GM12878 (cell line): ENCODE measurements at regions not wholly inside any gene's neighbourhood (a gene's known extent, or its start where the extent isn't known, plus 50 kb on each side); places are given as distances from the start of the nearest gene placed in this dataset.
A peak's percentile ranks its signal among the peaks of the same experiment; 100 is the strongest.

ENCODE experiments used
- ATAC-seq: fragments of 200-7000 bp; cut with Tn5 transposase; 3 replicates; pipeline ENCODE4 v1.9.1; 2020; ENCODE audit warnings: mild to moderate bottlenecking, moderate library complexity
- BruUV-seq: library from RNA; stranded (reverse); fragments of 400-500 nt; replicated peaks from 2 replicates; lab custom pipeline; 2021; lab: Mats Ljungman, UMichigan
- CTCF ChIA-PET: fragments of 300-600 bp; sonication (Branson Sonifier 250); formaldehyde crosslinking; extraction: SDS; loops from one replicate; lab custom pipeline; 2021; ENCODE audit warnings: inconsistent platforms; lab: Yijun Ruan, JAX
- POLR2A ChIA-PET: fragments of 350-600 bp; formaldehyde crosslinking; extraction: SDS; loops from one replicate; lab custom pipeline; 2021; ENCODE audit warnings: inconsistent platforms; lab: Charles Lee
- RAD21 ChIA-PET: fragments of 300-600 bp; sonication (Branson Sonifier 250); formaldehyde crosslinking; loops from one replicate; lab custom pipeline; 2023; ENCODE audit warnings: antibody characterized with exemption; ENCODE audit not compliant: unreplicated experiment; lab: Charles Lee
- SMC1A ChIA-PET: fragments of 300-600 bp; sonication (Branson Sonifier 250); formaldehyde crosslinking; loops from one replicate; lab custom pipeline; 2023; ENCODE audit not compliant: unreplicated experiment, uncharacterized antibody; lab: Charles Lee
- DNase-seq: peaks from one replicate; pipeline ENCODE4 v3.0.0-alpha.2; 2011; ENCODE audit warnings: low read depth, low spot score
- FAIRE-seq: peaks from 3 replicates; lab custom pipeline; 2011; peaks lifted over from hg19 to GRCh38; lab: Jason Lieb, UNC
- H2AFZ ChIP-seq: 2 replicates; pipeline ENCODE4 v1.6.0; 2011; ENCODE audit warnings: low read depth, low read length, control low read depth; ENCODE audit not compliant: control insufficient read depth
- H3K27ac ChIP-seq: 2 replicates; pipeline ENCODE4 v1.5.1; 2011; ENCODE audit warnings: control low read depth; ENCODE audit not compliant: control insufficient read depth, insufficient read depth
- H3K27me3 ChIP-seq, 2 experiments: replicated peaks in 1 of 2; 2 replicates each; pipeline versions ENCODE4 v1.6.0 to v1.6.1; 2011; ENCODE audit warnings: low read length in 1 of 2; ENCODE audit not compliant: control insufficient read depth in 2 of 2, insufficient read depth in 2 of 2
- H3K36me3 ChIP-seq, 2 experiments: 2 replicates each; pipeline ENCODE4 v1.5.1; 2011; ENCODE audit warnings: low read length in 1 of 2; ENCODE audit not compliant: control insufficient read depth in 2 of 2, insufficient read depth in 2 of 2
- H3K4me1 ChIP-seq: 2 replicates; pipeline ENCODE4 v1.6.1; 2011; ENCODE audit warnings: mild to moderate bottlenecking, low read length, moderate library complexity, mixed read lengths; ENCODE audit not compliant: control insufficient read depth, insufficient read depth
- H3K4me2 ChIP-seq: 2 replicates; pipeline ENCODE4 v1.6.0; 2011; ENCODE audit warnings: control low read depth; ENCODE audit not compliant: control insufficient read depth, insufficient read depth
- H3K4me3 ChIP-seq: fragments of 200-600 bp; sonication (generic); 2 replicates; pipeline ENCODE4 v1.5.1; 2016
- H3K79me2 ChIP-seq: 2 replicates; pipeline ENCODE4 v1.6.0; 2011; ENCODE audit warnings: low read length; ENCODE audit not compliant: control insufficient read depth, insufficient read depth
- H3K9ac ChIP-seq: 2 replicates; pipeline ENCODE4 v1.8.0; 2011; ENCODE audit warnings: low read length, control low read depth, mixed read lengths; ENCODE audit not compliant: control insufficient read depth, insufficient read depth
- H3K9me3 ChIP-seq: replicated peaks from 3 replicates; pipeline ENCODE4 v1.5.1; 2011; ENCODE audit warnings: mild to moderate bottlenecking, low read length; ENCODE audit not compliant: control insufficient read depth, insufficient read depth
- H4K20me1 ChIP-seq: 2 replicates; pipeline ENCODE4 v1.6.0; 2011; ENCODE audit not compliant: control insufficient read depth, insufficient read depth
- EGR1 ChIP-seq, 2 experiments: IDR thresholded peaks; 1 replicate in 1 of 2; 2 replicates in 1 of 2; pipeline ENCODE4 v1.6.1; 2011 to 2012; ENCODE audit warnings: low read depth in 2 of 2, low read length in 2 of 2, borderline replicate concordance in 1 of 2, mild to moderate bottlenecking in 1 of 2, moderate library complexity in 1 of 2
- SRF ChIP-seq, 2 experiments: IDR thresholded peaks; 2 replicates each; pipeline ENCODE4 v1.6.1; 2011; ENCODE audit warnings: low read depth in 2 of 2, low read length in 2 of 2, mild to moderate bottlenecking in 1 of 2, moderate library complexity in 1 of 2
- YY1 ChIP-seq: IDR thresholded peaks from 2 replicates; pipeline ENCODE4 v1.6.1; 2011; ENCODE audit warnings: low read depth, mild to moderate bottlenecking, low read length
- ZBTB4 ChIP-seq: fragments of 450-650 bp; formaldehyde crosslinking; IDR thresholded peaks from 2 replicates; pipeline ENCODE4 v1.4.0; 2022; ENCODE audit warnings: mild to moderate bottlenecking, moderate library complexity
- WGBS: methylation state at CpG from one replicate; pipeline ENCODE4 v1.1.6; 2016; ENCODE audit warnings: low lambda C conversion rate; ENCODE audit not compliant: insufficient replicate concordance, insufficient coverage; ENCODE audit errors: missing lambda C conversion rate; 5-methylcytosine and 5-hydroxymethylcytosine counted together
- in situ Hi-C: fragments of 300-500 bp; cut with MboI; formaldehyde crosslinking; loops from 9 replicates; pipeline ENCODE4 v1.14.3; 2018; ENCODE audit warnings: mixed read lengths
- intact Hi-C: fragments of 100-400 bp; cut with micrococcal nuclease; formaldehyde crosslinking; loops from one replicate; pipeline ENCODE4 v1.14.2; 2022; ENCODE audit not compliant: unreplicated experiment

GRCh38 chr11:104372111-104372510, 208.2 kb upstream of the PDGFD start (continued):
- TF ChIP-seq ZBTB4 (no peak), YY1 (no peak)

DNA sequence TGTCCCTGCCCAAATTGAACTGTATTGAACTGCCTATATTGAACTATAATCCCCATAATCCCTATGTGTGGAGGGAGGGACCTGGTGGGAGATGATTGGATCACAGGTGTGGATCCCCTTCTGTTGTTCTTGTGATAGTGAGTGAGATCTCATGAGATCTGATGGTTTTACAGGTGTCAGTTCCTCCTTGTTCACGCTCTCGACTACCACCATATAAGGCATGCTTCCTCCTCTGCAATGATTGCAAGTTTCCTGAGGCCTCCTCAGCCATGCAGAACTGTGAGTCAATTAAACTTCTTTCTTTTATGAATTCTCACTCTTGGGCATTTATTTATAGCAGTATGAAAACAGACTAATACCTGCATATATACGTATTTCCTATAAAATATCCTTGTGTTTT, 206.5 kb upstream of the PDGFD start:
- DNase-seq: no peak
- no peaks in the 10 kb centered on the region for H3K4me1 ChIP-seq
- 2% methylated on average over 3 of the region's 3 CpGs for WGBS
- CTCF ChIA-PET: no interaction called here
- peak; percentile 83 for ATAC-seq
- no peak overlapping the region for H3K4me3 ChIP-seq
- H3K79me2 ChIP-seq: no peaks in the 10 kb centered on the region
- intact Hi-C loops: no loop called here
- BruUV-seq: no TSS peak
- H3K27ac ChIP-seq: no peak overlapping the region
- no peak for FAIRE-seq
- no peaks in the 10 kb centered on the region for H3K9me3 ChIP-seq
- POLR2A ChIA-PET: no interaction called here
- no peak overlapping the region for H3K9ac ChIP-seq
- H3K4me2 ChIP-seq: no peak overlapping the region
- RAD21 ChIA-PET: no interaction called here
- H3K27me3 ChIP-seq: no peaks in the 10 kb centered on the region
- H3K36me3 ChIP-seq: no peaks in the 10 kb centered on the region
- H2AFZ ChIP-seq: no peak overlapping the region
- TF ChIP-seq SRF (IDR thresholded peaks at IDR 0.05; ENCODE audit: low read depth in 2 of 2, low read length in 2 of 2) (peak; percentile 61 to 76; a peak in 3 of 4 replicates), EGR1 (IDR thresholded peaks at IDR 0.05; ENCODE audit: borderline replicate concordance in 1 of 2, low read depth in 2 of 2, low read length in 2 of 2) (no peak)
- TF ChIP-seq, all 136 proteins: peak for 1
- SMC1A ChIA-PET: no interaction called here
- in situ Hi-C loops: no loop called here
- H4K20me1 ChIP-seq: no peaks in the 10 kb centered on the region
